TTC549 (cell line): ENCODE measurements at regions not wholly inside any gene's neighbourhood (a gene's known extent, or its start where the extent isn't known, plus 50 kb on each side); places are given as distances from the start of the nearest gene placed in this dataset.

Experiments used
- FAIRE-seq: peaks from 2 replicates; lab custom pipeline; 2012; peaks lifted over from hg19 to GRCh38; lab: Jason Lieb, UNC

DNA sequence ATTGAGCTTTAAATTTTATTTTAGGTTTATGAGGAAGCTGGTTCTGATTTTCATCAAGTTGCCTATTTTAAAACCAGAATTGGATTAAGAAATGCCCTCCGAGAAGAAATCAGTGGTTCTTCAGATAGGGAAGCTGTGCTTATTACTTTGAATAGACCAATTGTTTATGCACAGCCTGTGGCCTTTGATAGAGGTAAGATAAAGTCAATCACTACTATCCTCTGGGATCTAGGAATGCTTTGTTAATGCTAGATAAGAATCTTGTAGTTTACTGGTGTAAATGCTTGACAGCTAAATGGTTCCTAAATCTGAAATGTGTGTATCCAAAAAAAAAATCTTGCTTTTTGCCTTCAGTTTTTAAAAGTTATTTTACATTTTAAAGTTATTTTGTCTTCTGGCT, 73.0 kb upstream of the ADAD1 start:
- FAIRE-seq: no peak

GRCh38 chr4:122309988-122310626, 68.7 kb upstream of the ADAD1 start:
- FAIRE-seq: peak; percentile 94

DNA sequence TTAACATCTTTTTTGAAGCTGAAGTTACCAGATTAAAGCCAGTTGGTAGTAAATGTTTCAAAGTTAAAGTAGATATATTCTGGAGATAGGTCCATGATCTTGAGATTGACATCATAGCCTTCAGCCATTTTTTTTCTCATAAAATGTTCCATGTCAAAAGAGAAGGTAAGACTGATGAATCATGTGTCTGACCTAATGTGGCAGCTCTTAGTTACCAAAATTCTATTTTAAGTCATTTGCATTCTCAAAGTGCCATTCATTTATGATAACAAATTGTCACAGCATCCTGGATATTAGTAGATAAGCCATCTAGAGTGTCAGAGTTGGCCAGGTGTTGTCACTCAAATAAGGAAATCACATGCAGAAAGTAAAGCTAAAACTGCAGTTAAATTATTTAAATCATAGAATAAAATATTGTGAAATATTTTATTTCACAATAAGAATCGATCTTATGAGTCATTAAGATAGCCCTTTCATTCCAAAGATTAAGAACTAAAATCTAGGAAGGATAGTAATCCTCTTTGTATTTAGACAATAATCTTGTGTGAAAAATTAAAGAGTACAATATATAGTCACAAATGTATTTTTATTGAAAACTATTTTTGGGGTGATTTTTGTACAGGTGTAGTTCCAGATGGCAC, 65.7 kb upstream of the ADAD1 start:
- FAIRE-seq: no peak

DNA sequence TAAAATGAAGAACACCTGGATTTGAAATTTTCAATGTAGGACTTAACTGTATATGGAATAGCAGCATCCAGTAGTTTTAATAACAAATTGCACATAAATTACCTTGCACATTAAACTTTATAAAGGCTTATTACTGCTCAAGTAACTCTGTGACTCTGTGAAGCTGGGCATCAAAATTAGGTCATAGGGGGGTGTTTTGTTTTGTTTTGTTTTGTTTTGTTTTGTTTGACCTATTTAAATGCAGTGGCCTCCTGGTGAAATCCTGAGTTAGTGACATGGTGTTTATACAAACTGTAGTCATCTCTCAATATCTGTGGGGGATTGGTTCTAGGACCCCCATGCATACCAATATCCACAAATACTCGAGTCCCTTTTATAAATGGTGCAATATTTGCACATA, 51.9 kb upstream of the ADAD1 start:
- FAIRE-seq: no peak

GRCh38 chr4:122328893-122329292, 49.9 kb upstream of the ADAD1 start:
- FAIRE-seq: no peak
